ENCODE measurements at regions not wholly inside any gene's neighbourhood (a gene's known extent, or its start where the extent isn't known, plus 50 kb on each side); places are given as distances from the start of the nearest gene placed in this dataset.

- no peaks in the 10 kb centered on the region for H3K9me3 ChIP-seq (ENCODE audit: control insufficient read depth in 4 of 4, low read length in 3 of 4)
- 64% methylated on average over 6 of the region's 6 CpGs for WGBS
- H3K27me3 ChIP-seq (ENCODE audit: control insufficient read depth in 4 of 4, insufficient read depth in 4 of 4, low read length in 3 of 4): no peaks in the 10 kb centered on the region
- no peak overlapping the region for H3K4me3 ChIP-seq (ENCODE audit: low read depth in 1 of 3, low read length in 3 of 3)
- H3K27ac ChIP-seq (ENCODE audit: low read depth in 1 of 2, low read length in 2 of 2): no peak overlapping the region
- no peak overlapping the region for H3K9ac ChIP-seq (ENCODE audit: low read depth in 1 of 2, low read length in 2 of 2)
- DNase-seq (ENCODE audit: low spot score): no peak
- no peaks in the 10 kb centered on the region for H3K36me3 ChIP-seq (ENCODE audit: control insufficient read depth in 4 of 4, insufficient read depth in 3 of 4, low read depth in 1 of 4, low read length in 3 of 4)
- no peaks in the 10 kb centered on the region for H3K4me1 ChIP-seq (ENCODE audit: control insufficient read depth in 4 of 4, insufficient read depth in 4 of 4, low read length in 3 of 4)
- no peak for TF ChIP-seq GABPA (IDR thresholded peaks at IDR 0.05 in 1 of 2, conservative IDR thresholded peaks at IDR 0.05 in 1 of 2)
- no peak for TF ChIP-seq RAD21 (IDR thresholded peaks at IDR 0.05)
- no peak for TF ChIP-seq NR2F2 (IDR thresholded peaks at IDR 0.05)
- no peak for TF ChIP-seq HNF4A (conservative IDR thresholded peaks at IDR 0.05)
- TF ChIP-seq SP1 (IDR thresholded peaks at IDR 0.05): no peak
- no peak for TF ChIP-seq YY1 (IDR thresholded peaks at IDR 0.05)
- TF ChIP-seq, protein P1, sequence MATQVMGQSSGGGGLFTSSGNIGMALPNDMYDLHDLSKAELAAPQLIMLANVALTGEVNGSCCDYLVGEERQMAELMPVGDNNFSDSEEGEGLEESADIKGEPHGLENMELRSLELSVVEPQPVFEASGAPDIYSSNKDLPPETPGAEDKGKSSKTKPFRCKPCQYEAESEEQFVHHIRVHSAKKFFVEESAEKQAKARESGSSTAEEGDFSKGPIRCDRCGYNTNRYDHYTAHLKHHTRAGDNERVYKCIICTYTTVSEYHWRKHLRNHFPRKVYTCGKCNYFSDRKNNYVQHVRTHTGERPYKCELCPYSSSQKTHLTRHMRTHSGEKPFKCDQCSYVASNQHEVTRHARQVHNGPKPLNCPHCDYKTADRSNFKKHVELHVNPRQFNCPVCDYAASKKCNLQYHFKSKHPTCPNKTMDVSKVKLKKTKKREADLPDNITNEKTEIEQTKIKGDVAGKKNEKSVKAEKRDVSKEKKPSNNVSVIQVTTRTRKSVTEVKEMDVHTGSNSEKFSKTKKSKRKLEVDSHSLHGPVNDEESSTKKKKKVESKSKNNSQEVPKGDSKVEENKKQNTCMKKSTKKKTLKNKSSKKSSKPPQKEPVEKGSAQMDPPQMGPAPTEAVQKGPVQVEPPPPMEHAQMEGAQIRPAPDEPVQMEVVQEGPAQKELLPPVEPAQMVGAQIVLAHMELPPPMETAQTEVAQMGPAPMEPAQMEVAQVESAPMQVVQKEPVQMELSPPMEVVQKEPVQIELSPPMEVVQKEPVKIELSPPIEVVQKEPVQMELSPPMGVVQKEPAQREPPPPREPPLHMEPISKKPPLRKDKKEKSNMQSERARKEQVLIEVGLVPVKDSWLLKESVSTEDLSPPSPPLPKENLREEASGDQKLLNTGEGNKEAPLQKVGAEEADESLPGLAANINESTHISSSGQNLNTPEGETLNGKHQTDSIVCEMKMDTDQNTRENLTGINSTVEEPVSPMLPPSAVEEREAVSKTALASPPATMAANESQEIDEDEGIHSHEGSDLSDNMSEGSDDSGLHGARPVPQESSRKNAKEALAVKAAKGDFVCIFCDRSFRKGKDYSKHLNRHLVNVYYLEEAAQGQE (IDR thresholded peaks at IDR 0.05): no peak
- no peak for TF ChIP-seq CTCF (IDR thresholded peaks at IDR 0.05; ENCODE audit: low read depth, low read length, missing input control)
- no peak for TF ChIP-seq JUND (IDR thresholded peaks at IDR 0.05)
- TF ChIP-seq, protein P2, sequence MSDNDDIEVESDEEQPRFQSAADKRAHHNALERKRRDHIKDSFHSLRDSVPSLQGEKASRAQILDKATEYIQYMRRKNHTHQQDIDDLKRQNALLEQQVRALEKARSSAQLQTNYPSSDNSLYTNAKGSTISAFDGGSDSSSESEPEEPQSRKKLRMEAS (IDR thresholded peaks at IDR 0.05): no peak
- no peak for TF ChIP-seq ZBTB33 (IDR thresholded peaks at IDR 0.05)
Observed at GRCh38 chr3:181311186-181311585, 321.6 kb upstream of the DNAJC19 start.

GRCh38 chr3:181302960-181303359 lies 313.4 kb upstream of the DNAJC19 start:
- Histone ChIP-seq H3K9ac (ENCODE audit: low read depth in 1 of 2, low read length in 2 of 2) (no peak overlapping the region), H3K27ac (ENCODE audit: low read depth in 1 of 2, low read length in 2 of 2) (no peak overlapping the region), H3K4me3 (ENCODE audit: low read depth in 1 of 3, low read length in 3 of 3) (no peak overlapping the region), H3K4me1 (ENCODE audit: control insufficient read depth in 4 of 4, insufficient read depth in 4 of 4, low read length in 3 of 4) (no peaks in the 10 kb centered on the region), H3K27me3 (ENCODE audit: control insufficient read depth in 4 of 4, insufficient read depth in 4 of 4, low read length in 3 of 4) (no peaks in the 10 kb centered on the region), H3K36me3 (ENCODE audit: control insufficient read depth in 4 of 4, insufficient read depth in 3 of 4, low read depth in 1 of 4, low read length in 3 of 4) (no peaks in the 10 kb centered on the region), H3K9me3 (ENCODE audit: control insufficient read depth in 4 of 4, low read length in 3 of 4) (no peaks in the 10 kb centered on the region)
- no peak for DNase-seq (ENCODE audit: low spot score)
- no peak for TF ChIP-seq TAF1 (conservative IDR thresholded peaks at IDR 0.05)
- no peak for TF ChIP-seq CTCF (IDR thresholded peaks at IDR 0.05; ENCODE audit: low read depth, low read length, missing input control)
- WGBS: 84% methylated on average over 2 of the region's 2 CpGs
